ENCODE measurements at regions not wholly inside any gene's neighbourhood (a gene's known extent, or its start where the extent isn't known, plus 50 kb on each side); places are given as distances from the start of the nearest gene placed in this dataset.

DNA sequence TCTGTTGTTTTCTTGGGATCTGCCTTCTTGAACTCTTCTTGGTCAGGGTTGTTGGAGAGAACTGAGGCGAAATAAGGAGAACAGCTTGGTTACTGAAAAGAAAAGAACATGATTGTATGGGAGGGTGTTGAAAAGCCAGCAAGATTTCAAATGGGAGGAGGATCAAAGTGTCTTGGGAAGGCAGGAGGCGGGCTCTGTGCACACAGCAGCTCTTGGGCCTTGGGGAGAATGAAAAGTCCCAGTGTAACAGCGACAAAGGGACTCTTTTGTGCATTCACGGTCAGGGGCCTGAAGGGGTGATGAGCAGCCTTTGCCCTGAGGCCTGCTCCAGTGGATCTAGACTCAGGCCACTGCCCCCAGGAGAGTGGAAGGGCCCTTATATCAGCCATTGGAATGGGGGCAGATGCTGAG, 135.4 kb downstream of the ADAMTS15 start:
- TF ChIP-seq, protein P1, sequence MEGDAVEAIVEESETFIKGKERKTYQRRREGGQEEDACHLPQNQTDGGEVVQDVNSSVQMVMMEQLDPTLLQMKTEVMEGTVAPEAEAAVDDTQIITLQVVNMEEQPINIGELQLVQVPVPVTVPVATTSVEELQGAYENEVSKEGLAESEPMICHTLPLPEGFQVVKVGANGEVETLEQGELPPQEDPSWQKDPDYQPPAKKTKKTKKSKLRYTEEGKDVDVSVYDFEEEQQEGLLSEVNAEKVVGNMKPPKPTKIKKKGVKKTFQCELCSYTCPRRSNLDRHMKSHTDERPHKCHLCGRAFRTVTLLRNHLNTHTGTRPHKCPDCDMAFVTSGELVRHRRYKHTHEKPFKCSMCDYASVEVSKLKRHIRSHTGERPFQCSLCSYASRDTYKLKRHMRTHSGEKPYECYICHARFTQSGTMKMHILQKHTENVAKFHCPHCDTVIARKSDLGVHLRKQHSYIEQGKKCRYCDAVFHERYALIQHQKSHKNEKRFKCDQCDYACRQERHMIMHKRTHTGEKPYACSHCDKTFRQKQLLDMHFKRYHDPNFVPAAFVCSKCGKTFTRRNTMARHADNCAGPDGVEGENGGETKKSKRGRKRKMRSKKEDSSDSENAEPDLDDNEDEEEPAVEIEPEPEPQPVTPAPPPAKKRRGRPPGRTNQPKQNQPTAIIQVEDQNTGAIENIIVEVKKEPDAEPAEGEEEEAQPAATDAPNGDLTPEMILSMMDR (optimal IDR thresholded peaks at IDR 0.05 in 1 of 3, IDR thresholded peaks at IDR 0.05 in 1 of 3, conservative IDR thresholded peaks at IDR 0.05 in 1 of 3; ENCODE audit: extremely low read depth in 1 of 3, insufficient read depth in 2 of 3, low read length in 3 of 3): no peak
- no peak for TF ChIP-seq EZH2 (IDR thresholded peaks at IDR 0.05; ENCODE audit: low read length)
